NCI-H1930 (cell line): ENCODE measurements at regions not wholly inside any gene's neighbourhood (a gene's known extent, or its start where the extent isn't known, plus 50 kb on each side); places are given as distances from the start of the nearest gene placed in this dataset.

Source experiments
- DNase-seq, 2 experiments: peaks; one replicate each; lab custom pipeline; 2025; lab: John Stamatoyannopoulos, UW

- no peak for DNase-seq
These were observed 186.9 kb downstream of the AHR start for GRCh38 chr7:17485368-17485767.

- DNase-seq: no peak
These were observed 187.5 kb downstream of the AHR start for GRCh38 chr7:17485904-17486303.

GRCh38 chr7:17486835-17487234, 188.4 kb downstream of the AHR start:
- no peak for DNase-seq

DNA sequence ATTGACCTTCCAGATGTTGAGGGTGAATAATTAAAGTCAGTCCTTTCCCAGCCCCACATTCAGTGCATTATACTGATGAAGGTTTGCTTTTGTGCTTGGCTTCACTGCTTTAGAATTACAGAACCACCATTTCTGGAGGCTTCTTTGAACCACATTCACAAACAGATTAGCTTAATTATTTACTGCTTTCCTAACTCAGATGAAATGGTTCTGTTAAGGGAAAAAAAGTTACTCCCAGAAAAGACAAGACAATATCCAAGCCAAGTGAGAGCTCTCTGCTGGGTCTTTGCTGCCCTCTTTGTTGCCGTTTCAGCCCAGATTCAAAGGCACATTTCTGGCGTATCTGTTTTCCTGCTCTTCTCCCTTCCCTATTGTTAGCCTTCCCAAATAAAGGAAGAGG, 188.9 kb downstream of the AHR start:
- no peak for DNase-seq

- no peak for DNase-seq
These were observed 190.4 kb downstream of the AHR start for GRCh38 chr7:17488829-17489228.

GRCh38 chr7:17489961-17490360, 191.5 kb downstream of the AHR start:
- DNase-seq: no peak

DNA sequence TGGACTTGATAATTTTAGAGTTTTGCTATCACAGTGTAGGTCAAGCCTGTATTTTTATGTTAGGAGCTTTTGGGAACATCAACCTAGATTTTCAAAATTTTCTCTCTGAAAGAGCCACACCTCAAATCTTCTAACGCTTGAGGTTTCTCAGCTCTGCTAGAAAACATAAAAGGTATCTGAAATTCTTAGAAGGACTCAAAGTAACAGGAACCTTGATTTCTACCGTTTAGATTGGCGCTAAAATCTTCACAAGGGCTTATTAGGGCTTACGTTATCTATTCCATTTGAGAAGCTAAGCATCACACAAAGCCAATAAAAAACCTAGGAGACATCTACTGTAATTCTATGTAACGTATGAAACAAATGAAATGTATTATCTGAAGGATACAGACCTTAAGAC, 192.4 kb downstream of the AHR start:
- DNase-seq: no peak

DNA sequence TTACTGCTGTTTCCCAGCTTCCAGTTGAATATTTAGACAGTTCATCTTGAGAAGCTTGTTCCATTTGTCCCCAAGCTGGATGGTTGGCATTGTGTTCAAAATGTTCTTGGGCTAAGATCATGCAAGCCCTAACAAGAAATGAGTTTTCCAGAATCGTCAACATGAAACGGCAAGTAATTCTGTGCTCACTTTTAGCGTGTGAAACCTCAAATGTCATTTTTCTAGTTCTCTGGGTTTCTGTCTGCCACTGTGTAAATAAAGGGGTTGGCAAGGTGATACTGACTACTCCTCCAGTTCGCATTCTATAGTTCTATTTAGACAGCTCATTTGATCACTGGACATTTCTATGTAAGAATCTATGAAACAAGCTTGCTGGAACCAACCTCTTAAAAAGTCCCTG, 194.0 kb downstream of the AHR start:
- no peak for DNase-seq

DNA sequence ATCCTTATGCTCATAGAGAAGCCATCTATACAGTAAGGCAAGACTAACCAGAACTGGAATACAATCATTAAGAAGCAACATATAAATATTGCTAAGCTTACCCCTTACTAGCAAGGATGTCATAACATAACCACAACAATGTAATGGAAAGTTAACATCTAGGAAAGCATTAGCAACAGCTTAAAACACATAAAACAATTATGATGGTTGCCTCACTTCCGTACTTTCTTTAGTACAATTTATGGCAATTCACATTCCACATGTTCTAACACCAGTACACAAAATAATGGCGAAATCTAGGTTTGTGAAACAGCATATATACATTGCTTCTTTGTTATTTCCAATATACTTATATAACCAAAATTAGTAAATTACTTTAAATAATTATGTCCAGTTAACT, 195.0 kb downstream of the AHR start:
- DNase-seq: no peak

DNA sequence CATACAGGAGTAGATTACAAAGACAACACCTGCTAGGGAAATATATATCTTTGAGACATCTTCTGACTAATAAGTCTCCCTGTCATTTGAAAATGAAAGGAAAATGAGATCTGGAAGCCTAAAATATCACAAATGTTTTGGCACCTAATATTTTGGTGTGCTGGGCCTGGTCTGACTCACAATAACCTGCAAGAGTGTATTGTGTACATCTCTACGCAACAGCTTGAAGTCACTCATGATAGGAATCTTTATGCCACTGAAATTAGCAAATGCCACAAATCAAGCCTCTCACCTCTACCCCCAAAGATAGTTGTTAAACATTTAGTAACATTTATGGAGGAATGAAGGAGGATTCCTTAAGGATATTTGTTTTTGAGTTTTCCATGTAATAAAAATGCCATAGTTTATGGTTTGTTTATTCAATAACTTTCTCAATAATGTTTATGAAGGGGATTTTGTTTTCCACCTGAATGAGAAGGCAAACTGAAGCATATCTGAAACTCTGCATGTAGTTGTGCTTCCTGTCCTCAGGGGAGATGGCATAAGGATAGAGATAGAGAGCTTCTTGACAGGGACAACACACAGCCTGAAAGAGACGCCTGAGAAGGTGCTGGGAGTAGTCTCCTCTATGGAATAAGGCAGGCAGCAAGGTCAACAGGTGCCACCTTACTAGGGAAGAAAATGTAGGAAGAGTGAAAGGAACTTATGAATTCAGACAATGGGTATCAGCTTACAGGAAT, 197.4 kb downstream of the AHR start:
- DNase-seq: no peak

DNA sequence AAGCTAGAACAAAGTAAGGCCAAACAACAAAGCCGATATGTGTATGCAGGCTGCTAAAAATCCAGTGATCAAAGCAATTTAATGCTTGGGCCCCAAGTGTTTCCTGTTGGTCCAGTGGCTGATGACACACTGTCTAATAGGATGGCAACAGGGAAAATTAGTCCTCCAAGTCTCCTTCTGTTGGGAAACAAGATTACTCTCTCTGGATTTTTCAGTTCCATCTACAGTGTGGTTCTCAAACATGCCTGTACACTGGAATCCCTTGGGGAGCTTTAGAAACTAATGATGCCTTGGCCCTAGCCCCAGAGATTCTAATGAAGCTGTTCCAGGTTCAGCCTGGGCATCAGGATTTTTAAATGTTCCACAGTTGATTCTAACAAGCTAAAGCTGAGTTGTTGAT, 198.7 kb downstream of the AHR start:
- no peak for DNase-seq

DNA sequence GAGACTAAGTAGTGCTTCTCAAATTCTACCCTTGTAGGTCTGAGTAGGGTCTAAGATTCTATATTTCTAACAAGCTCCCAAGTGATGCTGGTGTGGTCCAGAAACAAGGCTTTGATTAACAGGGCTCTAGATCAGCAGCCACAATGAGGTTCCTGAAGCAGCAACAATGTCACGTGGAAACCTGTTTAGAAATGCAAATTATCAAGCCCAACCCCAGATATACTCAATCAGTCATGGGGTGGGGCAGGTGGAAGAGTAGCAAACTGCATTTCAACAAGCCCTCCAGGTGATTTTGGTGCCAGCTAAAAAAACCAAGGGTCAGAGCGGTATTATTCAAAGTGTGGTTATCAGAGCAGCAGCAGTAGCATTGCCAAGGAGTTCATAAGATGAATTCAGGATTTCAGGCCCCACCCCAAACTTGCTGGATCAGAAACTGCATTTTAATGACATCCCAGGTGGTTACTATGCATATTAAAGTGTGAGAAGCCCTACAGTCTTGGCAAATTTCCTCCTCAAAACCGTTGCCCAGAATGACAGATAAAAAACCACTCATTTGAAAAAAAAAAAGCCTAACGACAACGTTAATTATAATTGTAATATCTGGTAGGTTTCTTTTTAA, 199.2 kb downstream of the AHR start:
- DNase-seq: no peak

- DNase-seq: no peak
These were observed 199.8 kb downstream of the AHR start for GRCh38 chr7:17498230-17498629.

- no peak for DNase-seq
These were observed 202.3 kb downstream of the AHR start for GRCh38 chr7:17500736-17501135.

DNA sequence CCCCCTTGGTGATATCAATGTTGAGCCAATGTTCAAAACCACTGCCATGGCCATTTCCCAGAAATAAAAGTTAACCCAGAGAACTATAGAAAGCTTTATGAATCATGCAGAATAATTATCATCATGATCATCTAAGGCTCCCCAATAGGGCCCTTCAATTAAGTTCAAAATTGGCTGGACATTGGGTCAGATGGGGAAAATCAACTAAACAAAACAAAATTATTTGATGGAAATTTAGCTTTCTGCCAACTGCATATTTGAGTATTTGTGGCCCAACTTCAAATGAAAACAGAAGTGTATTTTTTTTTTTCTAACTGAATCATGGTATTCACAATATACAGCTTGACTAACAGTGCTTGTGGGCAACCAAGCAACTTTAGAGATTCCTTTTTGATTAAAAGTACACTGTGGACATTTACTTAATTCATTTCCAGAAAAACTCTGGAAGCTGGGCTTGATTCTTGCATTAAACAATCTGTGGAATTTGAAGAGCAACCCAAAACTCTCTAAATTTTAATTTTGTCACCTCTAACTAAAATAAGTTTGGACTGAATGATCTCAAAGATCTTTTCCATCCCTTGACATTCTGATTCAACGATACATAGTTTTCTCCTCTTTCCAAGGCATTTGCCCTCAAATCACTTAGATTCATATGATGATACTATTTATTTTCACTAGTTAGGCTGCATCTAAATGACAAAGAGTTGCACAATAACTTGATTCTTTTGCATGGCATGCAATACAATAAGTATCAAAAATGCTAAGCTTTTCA, 203.2 kb downstream of the AHR start:
- no peak for DNase-seq

DNA sequence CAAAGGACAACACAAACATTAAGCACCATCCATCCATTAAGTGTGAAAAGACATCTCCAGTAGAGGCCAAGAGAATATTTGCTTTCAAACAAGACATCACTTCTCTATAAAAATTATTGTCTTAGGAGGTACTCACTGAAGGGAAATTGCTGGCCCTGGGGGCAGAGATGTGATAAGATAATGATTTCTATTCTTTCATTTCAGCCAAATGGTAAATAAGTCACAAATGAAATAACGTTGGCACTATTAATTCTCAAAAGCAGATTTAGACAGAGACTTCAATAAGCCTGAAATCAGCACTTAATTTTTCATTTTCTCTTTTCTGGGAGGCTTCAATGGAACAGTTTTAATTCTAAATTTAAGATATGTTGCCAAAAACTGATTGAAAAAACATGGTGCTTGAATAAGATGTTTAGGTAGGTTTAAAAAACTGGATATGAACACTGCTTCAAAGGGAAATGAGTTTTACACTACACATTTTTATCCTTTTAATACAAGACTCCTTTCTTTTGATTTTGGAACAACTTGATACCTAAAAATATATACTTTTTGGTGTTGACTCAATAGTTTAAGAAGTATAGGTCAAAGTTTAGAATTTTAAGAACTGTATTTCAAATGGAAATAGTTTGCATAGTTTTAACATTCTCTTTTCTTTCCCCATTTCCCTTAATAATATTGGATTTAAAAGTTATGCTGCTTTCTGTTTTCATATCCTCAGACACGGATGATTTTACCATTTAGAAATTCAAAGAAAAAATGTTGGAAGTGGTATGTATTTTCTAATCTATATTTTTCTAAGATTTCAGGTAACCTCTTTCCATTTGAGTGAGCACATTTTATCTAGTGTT, 204.0 kb downstream of the AHR start:
- peak; percentile 36 to 47 for DNase-seq

DNA sequence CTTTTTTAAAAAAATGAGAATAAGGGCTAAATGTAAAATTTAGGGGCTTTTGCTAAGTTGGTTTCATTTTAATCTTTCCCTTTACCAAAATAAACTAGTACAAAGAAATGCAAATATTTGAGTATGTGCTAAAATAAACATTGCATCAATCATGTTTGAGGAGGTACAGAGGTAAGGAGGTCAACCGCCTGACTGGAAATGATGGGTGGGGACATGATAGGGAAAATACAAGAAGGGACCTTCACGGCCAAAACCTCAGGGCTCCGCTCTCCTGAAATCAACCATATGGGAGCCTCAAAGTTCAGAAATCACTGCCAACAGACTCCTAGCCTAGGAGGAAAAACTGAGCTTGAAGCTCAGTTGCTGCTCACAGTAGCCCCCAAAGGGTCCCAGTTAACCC, 207.6 kb downstream of the AHR start:
- no peak for DNase-seq

DNA sequence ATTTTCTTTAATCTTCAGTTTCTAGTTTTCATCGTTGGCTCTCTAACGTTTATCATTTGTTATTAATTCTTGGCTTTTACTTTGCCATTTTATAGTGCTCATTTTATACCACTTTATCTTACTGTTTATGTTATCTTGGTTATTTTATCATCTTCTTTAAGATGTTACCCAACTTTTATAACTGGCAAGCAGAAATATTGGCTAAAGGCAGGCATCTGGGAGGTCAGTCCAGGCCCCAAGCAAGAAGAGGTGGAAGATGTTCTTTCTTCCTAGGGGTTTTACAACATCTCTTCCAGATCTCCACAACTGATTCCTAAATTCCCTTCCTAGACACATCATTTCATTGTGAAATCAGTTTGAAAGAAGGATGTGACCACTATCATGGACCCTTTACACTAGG, 208.1 kb downstream of the AHR start:
- DNase-seq: no peak

DNA sequence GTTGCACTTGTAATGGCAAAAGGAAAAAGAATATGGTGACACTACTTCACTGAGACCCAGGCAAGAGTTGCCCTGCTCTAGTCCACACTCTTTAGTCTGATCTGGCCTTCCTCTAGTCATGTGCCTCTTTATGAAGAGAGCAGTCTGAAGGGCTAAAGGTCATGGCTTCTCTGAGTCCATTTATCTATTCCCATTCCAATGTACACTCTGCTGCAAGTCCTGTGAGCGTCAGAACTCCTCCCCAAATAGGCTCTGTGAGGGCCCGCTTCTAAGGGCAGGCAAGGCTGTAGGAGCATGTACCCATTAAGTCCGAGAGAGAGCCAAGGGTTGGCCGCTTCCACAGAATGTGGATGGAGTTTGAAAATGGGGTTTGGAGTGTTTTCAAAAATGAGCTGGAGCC, 209.3 kb downstream of the AHR start:
- DNase-seq: no peak

DNA sequence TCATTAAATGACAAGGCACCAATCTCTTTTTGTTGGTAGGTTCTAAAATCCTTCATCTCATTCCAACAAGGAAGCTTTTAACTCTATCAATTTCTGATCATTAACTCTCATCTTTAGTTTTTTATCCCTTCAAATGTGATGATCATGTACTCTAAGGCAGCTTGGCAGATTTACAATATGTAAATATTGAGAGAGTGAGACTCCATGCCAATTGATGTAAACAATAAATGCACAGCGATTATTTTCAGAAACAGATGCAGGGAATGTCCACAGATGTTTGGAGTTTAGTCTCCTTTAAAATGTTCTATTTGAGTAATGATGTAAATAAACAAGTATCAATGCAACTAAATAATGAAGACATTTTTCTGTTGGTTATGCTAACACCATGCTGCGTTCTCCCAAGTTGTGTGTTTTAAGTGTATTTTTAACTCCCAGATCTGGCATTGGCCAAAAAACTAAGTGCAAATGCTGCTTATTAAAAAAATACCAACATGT, 213.8 kb downstream of the AHR start:
- DNase-seq: peak in 1 of 2 experiments; percentile 31

- no peak for DNase-seq
These were observed 218.3 kb downstream of the AHR start for GRCh38 chr7:17516771-17517170.

GRCh38 chr7:17520941-17521340, 222.5 kb downstream of the AHR start:
- DNase-seq: no peak
